Activated CD4-positive, alpha-beta T cell treated with anti-CD3 and anti-CD28 coated beads, Interleukin-2, amount 10 ng/mL, durations not matched to agents 24 days and 14 days (primary cell): ENCODE measurements at regions not wholly inside any gene's neighbourhood (a gene's known extent, or its start where the extent isn't known, plus 50 kb on each side); places are given as distances from the start of the nearest gene placed in this dataset.
"Not testable (repeated sequence)": the region's sequence is repeated elsewhere in the genome, so short reads cannot be mapped to it uniquely, and the experiment has no call there.

Experiments used
- DNase-seq: peaks from one replicate; pipeline ENCODE4 v3.0.0; 2022
- H3K27ac Mint-ChIP-seq: one replicate; pipeline ENCODE4 v1.8.0; 2022; ENCODE audit warnings: mild to moderate bottlenecking, mixed read lengths
- H3K27me3 Mint-ChIP-seq: one replicate; pipeline ENCODE4 v1.8.0; 2022; ENCODE audit warnings: mixed read lengths
- H3K36me3 Mint-ChIP-seq: one replicate; pipeline ENCODE4 v1.8.0; 2022; ENCODE audit warnings: low read depth, mild to moderate bottlenecking, mixed read lengths
- H3K4me1 Mint-ChIP-seq: one replicate; pipeline ENCODE4 v1.8.0; 2021; ENCODE audit warnings: mixed read lengths
- H3K4me3 Mint-ChIP-seq: one replicate; pipeline ENCODE4 v1.8.0; 2022; ENCODE audit warnings: mild to moderate bottlenecking, moderate library complexity, mixed read lengths
- H3K9me3 Mint-ChIP-seq: one replicate; pipeline ENCODE4 v1.8.0; 2021; ENCODE audit warnings: mixed read lengths
- intact Hi-C: fragments of 100-400 bp; cut with micrococcal nuclease; formaldehyde crosslinking; loops from one replicate; pipeline ENCODE4 v1.15.1; 2023

- H3K36me3 Mint-ChIP-seq: no peaks in the 10 kb centered on the region
- no peaks in the 10 kb centered on the region for H3K9me3 Mint-ChIP-seq
- DNase-seq: no peak
- intact Hi-C loops: no loop called here
- peaks cover 5% of the 10 kb centered on the region for H3K4me1 Mint-ChIP-seq
- H3K27me3 Mint-ChIP-seq: no peaks in the 10 kb centered on the region
- no peak overlapping the region for H3K4me3 Mint-ChIP-seq
- no peak overlapping the region for H3K27ac Mint-ChIP-seq
Observed at GRCh38 chr6:142635130-142635529, 309.8 kb downstream of the HIVEP2 start.

- intact Hi-C loops: no loop called here
- Mint-ChIP-seq H3K27me3 (no peaks in the 10 kb centered on the region), H3K4me3 (no peak overlapping the region), H3K36me3 (no peaks in the 10 kb centered on the region), H3K4me1 (peaks cover 4% of the 10 kb centered on the region), H3K27ac (no peak overlapping the region), H3K9me3 (no peaks in the 10 kb centered on the region)
- no peak for DNase-seq
Observed at GRCh38 chr6:142637624-142638351, 307.2 kb downstream of the HIVEP2 start.

- intact Hi-C loops: no loop called here
- Mint-ChIP-seq H3K27me3 (peaks cover 2% of the 10 kb centered on the region), H3K27ac (no peak overlapping the region), H3K9me3 (no peaks in the 10 kb centered on the region), H3K36me3 (no peaks in the 10 kb centered on the region), H3K4me3 (no peak overlapping the region), H3K4me1 (no peaks in the 10 kb centered on the region)
- DNase-seq: no peak
Observed at GRCh38 chr6:142642651-142643050, 302.3 kb downstream of the HIVEP2 start.

- intact Hi-C loops: no loop called here
- no peak for DNase-seq
- no peaks in the 10 kb centered on the region for H3K36me3 Mint-ChIP-seq
- no peaks in the 10 kb centered on the region for H3K9me3 Mint-ChIP-seq
- no peak overlapping the region for H3K27ac Mint-ChIP-seq
- H3K27me3 Mint-ChIP-seq: peaks cover 5% of the 10 kb centered on the region
- H3K4me3 Mint-ChIP-seq: no peak overlapping the region
- no peaks in the 10 kb centered on the region for H3K4me1 Mint-ChIP-seq
Observed at GRCh38 chr6:142644866-142645265, 300.1 kb downstream of the HIVEP2 start.

GRCh38 chr6:142645663-142646062 lies 299.3 kb downstream of the HIVEP2 start:
- intact Hi-C loops: no loop called here
- DNase-seq: no peak
- Mint-ChIP-seq H3K27me3 (peaks cover 5% of the 10 kb centered on the region), H3K4me3 (no peak overlapping the region), H3K27ac (no peak overlapping the region), H3K9me3 (no peaks in the 10 kb centered on the region), H3K4me1 (no peaks in the 10 kb centered on the region), H3K36me3 (no peaks in the 10 kb centered on the region)

- H3K9me3 Mint-ChIP-seq: no peaks in the 10 kb centered on the region
- H3K4me3 Mint-ChIP-seq: no peak overlapping the region
- H3K36me3 Mint-ChIP-seq: no peaks in the 10 kb centered on the region
- H3K27me3 Mint-ChIP-seq: peaks cover 5% of the 10 kb centered on the region
- intact Hi-C loops: no loop called here
- H3K4me1 Mint-ChIP-seq: no peaks in the 10 kb centered on the region
- no peak for DNase-seq
- H3K27ac Mint-ChIP-seq: no peak overlapping the region
Observed at GRCh38 chr6:142647449-142648035, 297.4 kb downstream of the HIVEP2 start.

GRCh38 chr6:142648036-142648451 lies 296.9 kb downstream of the HIVEP2 start:
- Mint-ChIP-seq H3K27ac (no peak overlapping the region), H3K27me3 (peaks cover 5% of the 10 kb centered on the region)

GRCh38 chr6:142648526-142648925 lies 296.4 kb downstream of the HIVEP2 start:
- H3K27ac Mint-ChIP-seq: no peak overlapping the region
- intact Hi-C loops: no loop called here
- H3K4me3 Mint-ChIP-seq: no peak overlapping the region
- peaks cover 5% of the 10 kb centered on the region for H3K27me3 Mint-ChIP-seq
- H3K9me3 Mint-ChIP-seq: no peaks in the 10 kb centered on the region
- no peaks in the 10 kb centered on the region for H3K36me3 Mint-ChIP-seq
- H3K4me1 Mint-ChIP-seq: no peaks in the 10 kb centered on the region
- DNase-seq: no peak

More at GRCh38 chr6:142648036-142648451, 296.9 kb downstream of the HIVEP2 start:
- H3K4me3 Mint-ChIP-seq: no peak overlapping the region
- H3K9me3 Mint-ChIP-seq: no peaks in the 10 kb centered on the region
- no peak for DNase-seq
- no peaks in the 10 kb centered on the region for H3K36me3 Mint-ChIP-seq
- H3K4me1 Mint-ChIP-seq: no peaks in the 10 kb centered on the region
- intact Hi-C loops: no loop called here

GRCh38 chr6:142649438-142650234 lies 295.3 kb downstream of the HIVEP2 start:
- H3K9me3 Mint-ChIP-seq, H3K27ac Mint-ChIP-seq, H3K4me1 Mint-ChIP-seq, H3K27me3 Mint-ChIP-seq, H3K36me3 Mint-ChIP-seq, H3K4me3 Mint-ChIP-seq, intact Hi-C loops, DNase-seq: not testable (repeated sequence)

GRCh38 chr6:142651384-142651783 lies 293.6 kb downstream of the HIVEP2 start:
- intact Hi-C loops: no loop called here
- Mint-ChIP-seq H3K27ac (no peak overlapping the region), H3K4me3 (no peak overlapping the region), H3K27me3 (peaks cover 7% of the 10 kb centered on the region), H3K9me3 (no peaks in the 10 kb centered on the region), H3K4me1 (no peaks in the 10 kb centered on the region), H3K36me3 (no peaks in the 10 kb centered on the region)
- no peak for DNase-seq

GRCh38 chr6:142653710-142654420 lies 291.1 kb downstream of the HIVEP2 start:
- H3K4me3 Mint-ChIP-seq: no peak overlapping the region
- no peaks in the 10 kb centered on the region for H3K9me3 Mint-ChIP-seq
- peaks cover 2% of the 10 kb centered on the region for H3K27me3 Mint-ChIP-seq
- no peaks in the 10 kb centered on the region for H3K4me1 Mint-ChIP-seq
- intact Hi-C loops: no loop called here
- no peak overlapping the region for H3K27ac Mint-ChIP-seq
- H3K36me3 Mint-ChIP-seq: no peaks in the 10 kb centered on the region
- peak; percentile 37 for DNase-seq

GRCh38 chr6:142659661-142660060 lies 285.3 kb downstream of the HIVEP2 start:
- Mint-ChIP-seq H3K4me3 (no peak overlapping the region), H3K36me3 (no peaks in the 10 kb centered on the region), H3K9me3 (peaks cover 13% of the 10 kb centered on the region), H3K27me3 (peaks cover 2% of the 10 kb centered on the region), H3K27ac (no peak overlapping the region), H3K4me1 (no peaks in the 10 kb centered on the region)
- no peak for DNase-seq
- intact Hi-C loops: no loop called here

GRCh38 chr6:142665393-142665792 lies 279.6 kb downstream of the HIVEP2 start:
- no peak overlapping the region for H3K4me3 Mint-ChIP-seq
- no peaks in the 10 kb centered on the region for H3K27me3 Mint-ChIP-seq
- intact Hi-C loops: no loop called here
- H3K9me3 Mint-ChIP-seq: peaks cover 23% of the 10 kb centered on the region
- H3K36me3 Mint-ChIP-seq: no peaks in the 10 kb centered on the region
- DNase-seq: no peak
- H3K4me1 Mint-ChIP-seq: peaks cover 11% of the 10 kb centered on the region
- H3K27ac Mint-ChIP-seq: no peak overlapping the region
